Nucleus accumbens (tissue), 56 donors: ENCODE measurements at regions not wholly inside any gene's neighbourhood (a gene's known extent, or its start where the extent isn't known, plus 50 kb on each side); places are given as distances from the start of the nearest gene placed in this dataset.
"Not testable (repeated sequence)": the region's sequence is repeated elsewhere in the genome, so short reads cannot be mapped to it uniquely, and the experiment has no call there.

Experiments
- DNase-seq, 56 donors: peaks; one replicate each; lab custom pipeline; 2025; lab: John Stamatoyannopoulos, UW

DNA sequence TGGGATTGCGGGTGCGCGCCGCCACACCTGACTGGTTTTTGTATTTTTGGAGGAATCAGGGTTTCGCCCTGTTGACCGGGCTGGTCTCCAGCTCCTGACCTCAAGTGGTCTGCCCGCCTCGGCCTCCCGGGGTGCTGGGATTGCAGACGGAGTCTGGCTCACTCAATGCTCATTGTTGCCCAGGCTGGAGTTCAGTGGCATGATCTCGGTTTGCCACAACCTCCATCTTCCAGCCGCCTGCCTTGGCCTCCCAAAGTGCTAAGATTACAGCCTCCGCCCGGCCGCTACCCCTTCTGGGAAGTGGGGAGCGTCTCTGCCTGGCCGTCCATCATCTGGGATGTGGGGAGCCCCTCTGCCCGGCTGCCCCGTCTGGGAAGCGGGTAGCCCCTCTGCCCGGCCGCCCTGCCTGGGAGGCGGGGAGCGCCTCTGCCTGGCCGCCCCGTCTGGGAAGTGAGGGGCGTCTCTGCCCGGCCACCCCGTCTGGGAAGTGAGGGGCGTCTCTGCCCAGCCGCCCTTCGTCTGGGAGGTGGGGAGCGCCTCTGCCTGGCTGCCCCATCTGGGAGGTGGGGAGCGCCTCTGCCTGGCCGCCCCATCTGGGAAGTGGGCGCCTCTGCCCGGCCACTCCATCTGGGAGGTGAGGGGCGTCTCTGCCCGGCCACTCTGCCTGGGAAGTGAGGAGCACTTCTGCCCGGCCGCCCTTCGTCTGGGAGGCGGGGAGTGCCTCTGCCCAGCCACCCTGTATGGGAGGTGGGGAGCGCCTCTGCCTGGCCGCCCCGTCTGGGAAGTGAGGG lies 381.8 kb upstream of the MIS18BP1 start:
- not testable (repeated sequence) for DNase-seq

DNA sequence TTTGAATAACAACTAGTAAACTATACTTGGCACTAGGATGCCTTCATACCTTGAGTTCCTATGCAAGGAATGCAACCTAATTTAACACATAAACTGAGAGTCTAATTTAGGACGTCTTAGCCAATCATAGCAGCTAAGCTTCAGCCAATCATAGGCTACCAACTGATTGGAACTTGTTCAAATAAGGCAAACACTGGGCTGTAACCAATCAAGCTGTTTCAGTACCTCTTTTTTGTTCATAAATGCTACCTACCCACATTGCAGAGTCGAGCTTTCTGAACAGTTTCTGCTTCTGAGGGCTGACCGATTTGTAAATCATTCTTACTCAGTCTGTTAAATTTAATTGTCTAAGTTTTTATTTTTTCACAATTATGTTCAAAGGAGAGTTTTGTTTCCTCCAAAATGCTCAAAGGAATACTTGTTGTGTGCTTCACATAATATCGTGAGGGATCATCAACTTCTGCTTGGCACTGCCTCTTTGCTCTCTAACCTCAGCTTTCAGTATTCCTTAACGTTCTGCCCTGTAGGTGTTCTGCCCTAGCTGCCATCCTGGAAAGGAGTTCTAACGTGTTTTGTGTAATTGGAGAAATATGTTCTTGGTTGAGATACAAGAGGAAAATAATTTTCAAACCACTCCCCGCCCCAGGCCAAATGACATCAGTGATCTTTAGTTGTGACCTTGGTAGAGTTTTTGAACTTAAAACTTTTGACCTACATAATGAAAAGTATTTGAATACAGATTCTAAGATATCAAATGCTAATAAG lies 380.4 kb upstream of the MIS18BP1 start:
- no peak for DNase-seq

DNA sequence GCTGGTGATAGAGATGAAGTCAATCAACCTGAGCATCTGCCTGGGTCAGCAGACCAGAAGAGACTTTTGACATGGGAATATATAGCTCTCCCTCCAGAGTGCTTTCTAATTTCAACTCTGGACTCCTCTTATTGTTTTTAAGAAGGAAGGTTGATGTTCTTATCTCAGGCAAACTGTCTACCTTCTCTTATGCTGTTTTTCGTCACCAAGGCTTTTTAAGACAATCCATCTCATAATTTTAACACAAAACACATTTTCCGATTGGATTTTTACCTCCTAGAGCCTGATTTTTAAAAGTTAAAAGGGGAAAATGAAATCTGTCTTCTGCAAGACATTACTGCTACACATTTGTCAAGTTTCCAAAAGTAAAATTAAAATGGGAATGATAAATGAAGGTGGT lies 368.7 kb upstream of the MIS18BP1 start:
- no peak for DNase-seq

DNA sequence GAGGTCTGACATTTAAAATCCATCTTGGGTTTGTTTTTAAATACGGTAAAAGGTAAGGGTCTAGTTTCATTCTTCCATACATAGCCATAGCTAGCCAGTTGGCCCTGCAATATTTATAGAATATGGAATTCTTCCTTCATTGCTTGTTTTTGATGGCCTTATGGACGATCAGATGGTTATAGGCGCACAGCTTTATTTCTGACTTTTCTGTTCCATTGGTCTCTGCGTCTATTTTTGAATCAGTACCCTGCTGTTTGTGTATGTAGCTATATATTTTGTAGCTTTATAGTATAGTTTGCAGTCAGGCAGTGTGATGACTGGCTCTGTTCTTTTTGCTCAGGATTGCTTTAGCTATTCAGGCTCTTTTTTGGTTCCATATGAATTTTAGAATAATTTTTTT lies 366.8 kb upstream of the MIS18BP1 start:
- DNase-seq, result no peak

DNA sequence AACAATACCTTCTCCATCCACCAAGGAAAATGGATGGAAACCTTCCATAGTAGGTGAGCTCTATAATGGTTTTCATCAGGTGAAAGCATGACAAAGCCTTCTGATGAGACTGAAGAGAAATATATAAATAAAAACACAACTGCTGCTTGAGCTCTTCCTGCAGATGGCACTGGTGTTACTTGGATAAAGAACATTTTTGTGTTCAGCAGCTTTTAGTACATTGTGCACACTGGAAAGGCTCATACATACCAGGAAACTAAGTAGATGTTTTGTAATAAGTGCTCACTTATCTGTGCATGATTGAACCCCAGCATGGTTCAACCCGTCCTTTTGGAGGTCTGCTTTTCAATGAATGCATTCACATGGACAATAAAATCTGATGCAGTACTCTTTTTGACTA lies 357.3 kb upstream of the MIS18BP1 start:
- DNase-seq, result peak in 2 of 56 donors; percentile 1 to 2

DNA sequence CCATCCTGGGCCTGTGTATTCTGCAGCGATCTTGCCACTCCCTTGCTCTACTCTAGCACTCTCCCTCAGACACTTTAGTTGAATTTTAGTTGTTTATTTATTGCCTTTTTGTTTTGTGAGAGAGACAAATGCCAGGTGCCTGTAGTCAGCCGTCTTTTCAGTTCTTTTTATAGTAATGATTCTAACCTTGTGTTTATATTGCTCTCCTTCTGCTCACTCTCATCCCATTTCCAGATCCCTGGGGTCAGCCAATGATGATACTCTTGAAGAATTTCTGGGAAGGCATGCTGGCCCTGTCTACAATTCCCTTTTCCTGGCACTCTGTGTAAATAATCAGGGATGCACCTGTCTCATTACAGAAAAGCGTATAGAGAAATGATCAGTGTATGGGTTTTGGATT lies 334.1 kb upstream of the MIS18BP1 start:
- no peak for DNase-seq

DNA sequence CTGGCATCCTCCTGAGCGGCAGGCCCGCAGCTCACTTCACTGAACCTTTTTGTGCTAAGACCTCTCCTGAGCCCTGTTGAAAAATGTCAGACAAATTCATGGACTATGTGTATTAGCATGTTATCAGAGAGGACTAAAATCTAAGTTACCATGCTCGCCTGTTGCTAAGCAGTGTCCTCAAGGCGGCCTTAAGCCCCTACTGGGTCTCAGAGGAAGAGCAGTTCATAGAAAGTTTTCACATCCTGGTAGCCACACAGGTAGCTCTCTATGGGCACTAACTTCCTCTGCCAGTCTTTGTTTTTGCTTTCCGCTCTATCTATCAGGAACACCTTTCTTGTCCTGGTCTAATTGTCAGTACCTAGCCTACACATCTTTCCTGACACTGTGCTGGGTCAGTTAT lies 306.6 kb upstream of the MIS18BP1 start:
- no peak for DNase-seq

DNA sequence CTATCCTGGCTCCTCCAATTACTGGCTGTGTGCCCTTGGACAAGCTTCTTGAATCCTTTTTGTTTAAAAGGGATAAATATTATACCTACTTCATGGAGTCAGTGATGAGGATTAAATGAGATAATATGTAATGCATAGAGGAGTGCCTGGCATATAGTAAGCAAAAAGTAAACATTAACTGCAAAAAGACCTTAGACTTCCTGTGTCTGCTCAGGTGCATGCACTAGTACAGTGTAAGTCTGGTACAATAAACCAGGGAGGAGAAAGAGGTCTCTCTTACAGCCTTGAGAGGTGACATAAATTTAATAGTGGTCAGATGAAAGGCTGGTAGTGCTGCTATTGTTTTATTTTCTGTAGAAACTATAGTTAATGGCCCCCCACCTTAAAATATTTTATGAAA lies 305.2 kb upstream of the MIS18BP1 start:
- no peak for DNase-seq

DNA sequence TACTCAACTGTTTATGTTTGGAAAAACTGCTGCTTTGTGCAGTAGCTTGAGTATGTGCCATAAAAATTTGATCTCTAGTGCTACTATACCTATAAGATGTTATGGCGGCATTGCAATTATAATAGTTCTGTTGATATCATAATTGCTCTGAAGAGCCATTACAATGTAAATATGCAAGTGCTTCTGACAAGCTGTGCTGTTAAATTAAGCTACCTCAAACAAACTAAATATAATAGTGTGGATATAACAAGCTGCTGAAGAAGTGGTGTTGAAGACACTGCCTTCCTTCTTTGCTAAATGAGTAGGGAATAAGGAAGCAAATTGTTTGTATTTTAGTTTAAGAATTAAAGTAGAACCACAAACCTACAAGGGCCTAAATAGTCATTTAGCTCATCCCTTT lies 301.0 kb upstream of the MIS18BP1 start:
- DNase-seq, result no peak

DNA sequence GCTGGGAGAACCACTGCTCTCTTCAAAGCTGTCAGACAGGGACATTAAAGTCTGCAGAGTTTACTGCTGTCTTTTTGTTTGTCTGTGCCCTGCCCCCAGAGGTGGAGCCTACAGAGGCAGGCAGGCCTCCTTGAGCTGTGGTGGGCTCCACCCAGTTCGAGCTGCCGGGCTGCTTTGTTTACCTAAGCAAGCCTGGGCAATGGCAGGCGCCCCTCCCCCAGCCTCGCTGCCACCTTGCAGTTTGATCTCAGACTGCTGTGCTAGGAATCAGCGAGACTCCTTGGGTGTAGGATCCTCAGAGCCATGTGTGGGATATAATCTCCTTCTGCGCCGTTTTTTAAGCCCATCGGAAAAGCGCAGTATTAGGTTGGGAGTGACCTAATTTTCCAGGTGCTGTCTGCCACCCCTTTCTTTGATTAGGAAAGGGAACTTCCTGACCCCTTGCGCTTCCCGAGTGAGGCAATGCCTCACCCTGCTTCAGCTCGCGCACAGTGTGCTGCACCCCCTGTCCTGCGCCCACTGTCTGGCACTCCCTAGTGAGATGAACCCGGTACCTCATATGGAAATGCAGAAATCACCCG lies 298.3 kb upstream of the MIS18BP1 start:
- DNase-seq, result not testable (repeated sequence)

DNA sequence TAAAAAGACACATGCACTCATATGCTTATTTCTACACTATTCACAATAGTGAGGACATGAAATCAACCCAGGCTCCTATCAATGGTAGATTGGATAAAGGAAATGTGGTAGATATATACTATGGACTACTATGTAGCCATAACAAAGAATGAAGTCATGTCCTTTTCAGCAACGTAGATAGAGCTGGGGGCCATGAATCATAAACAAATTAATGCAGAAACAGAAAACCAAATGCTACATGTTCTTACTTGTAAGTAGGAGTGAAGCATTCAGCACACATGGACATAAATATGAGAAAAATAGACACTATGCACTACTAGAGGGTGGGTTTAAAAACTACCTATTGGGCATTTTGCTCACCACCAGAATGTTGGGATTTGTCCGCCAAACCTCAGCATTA lies 278.0 kb upstream of the MIS18BP1 start:
- no peak for DNase-seq

DNA sequence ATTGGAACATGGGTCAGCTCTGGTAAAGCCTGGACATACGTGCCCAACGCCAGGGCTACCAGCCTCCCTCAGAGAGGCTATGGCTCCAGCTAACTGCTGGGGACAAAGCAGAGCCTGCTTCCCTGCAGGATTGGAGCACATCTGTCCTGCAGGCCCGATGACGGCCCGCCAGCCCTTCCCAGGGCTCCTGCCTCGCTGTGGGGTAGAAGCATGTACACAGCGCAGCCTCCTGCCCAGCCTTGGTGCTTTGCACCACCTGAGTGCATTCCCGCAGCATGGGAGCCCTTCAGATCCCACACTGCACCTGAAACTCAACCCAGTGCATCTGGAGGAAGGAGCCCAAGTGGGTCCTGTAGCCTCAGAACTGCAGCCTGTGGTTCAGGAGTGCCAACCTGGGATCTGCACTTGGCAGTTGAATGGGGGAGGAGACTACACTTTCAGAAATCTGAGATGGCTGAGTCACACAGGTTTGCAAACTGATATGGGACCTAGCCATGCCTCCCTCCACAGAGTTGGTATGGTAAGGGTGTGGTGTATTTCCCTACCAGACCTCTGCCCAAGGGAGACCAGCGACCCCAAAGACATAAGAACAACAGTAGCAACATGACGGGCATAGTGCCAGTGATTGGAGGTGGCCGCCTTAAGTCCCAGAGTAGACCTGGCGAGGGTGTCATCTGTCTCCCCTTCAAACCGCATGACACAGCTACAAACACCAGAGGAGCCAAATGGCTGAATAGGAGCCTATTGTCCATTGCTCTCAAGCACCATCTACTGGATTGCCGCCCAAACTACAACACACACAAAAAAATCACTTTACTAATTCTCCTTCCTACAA lies 273.9 kb upstream of the MIS18BP1 start:
- no peak for DNase-seq

DNA sequence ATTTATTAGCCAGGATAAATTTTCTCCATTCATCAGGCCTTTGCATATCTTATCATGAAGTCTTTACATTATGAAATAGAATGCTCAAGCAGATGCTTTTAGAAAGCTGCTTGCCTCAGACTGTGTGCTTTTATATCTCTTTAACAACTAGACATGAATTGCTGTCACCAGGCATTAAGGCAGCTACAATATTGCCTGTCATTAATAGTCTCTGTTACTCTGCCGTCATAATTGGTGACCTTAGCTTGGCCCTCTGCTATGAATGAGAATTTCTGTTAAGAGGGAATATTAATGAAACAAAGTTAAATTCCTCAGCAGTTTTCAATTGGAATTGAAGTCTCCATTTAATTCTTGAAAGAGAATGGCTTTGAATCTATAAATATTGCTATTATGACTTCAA lies 266.8 kb upstream of the MIS18BP1 start:
- DNase-seq, result no peak

DNA sequence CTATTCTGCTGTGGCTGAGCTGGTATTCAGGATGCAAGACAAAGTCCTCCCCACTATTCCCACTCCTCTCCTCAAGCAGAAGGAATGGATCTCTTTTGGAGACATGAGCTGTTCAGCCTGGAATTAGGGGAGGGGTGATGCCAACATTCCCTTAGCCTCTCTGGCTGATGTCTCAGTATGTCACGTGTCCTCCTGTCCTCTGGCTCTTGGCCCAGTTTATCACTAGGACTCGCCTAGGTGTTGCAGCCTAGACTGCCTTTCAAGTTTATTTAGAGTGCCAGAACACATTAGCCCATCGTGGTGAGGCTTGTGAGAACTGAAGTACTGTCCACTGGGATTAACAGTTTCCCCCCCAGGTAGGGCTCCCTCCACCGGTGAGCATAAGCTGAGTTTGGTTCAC lies 239.9 kb upstream of the MIS18BP1 start:
- DNase-seq, result no peak

DNA sequence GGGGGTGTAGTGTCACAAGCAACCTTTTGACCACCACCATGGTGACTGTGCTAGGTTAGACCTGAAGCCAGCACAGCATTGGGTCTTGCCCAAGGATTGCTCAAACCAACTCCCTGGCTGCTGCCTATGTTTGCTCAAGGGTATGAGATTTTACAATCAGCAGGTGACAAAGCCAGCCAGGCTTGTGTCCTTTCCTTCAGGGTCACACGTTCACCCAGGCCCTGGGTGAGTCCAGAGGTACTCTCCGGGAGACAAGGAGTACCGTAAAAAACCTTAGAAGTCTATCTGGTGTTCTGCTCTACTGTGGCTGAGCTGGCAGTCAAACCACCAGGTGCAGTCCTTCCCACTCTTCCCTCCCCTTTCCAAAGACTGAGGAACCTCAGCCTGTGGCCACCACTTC lies 238.9 kb upstream of the MIS18BP1 start:
- DNase-seq, result no peak

DNA sequence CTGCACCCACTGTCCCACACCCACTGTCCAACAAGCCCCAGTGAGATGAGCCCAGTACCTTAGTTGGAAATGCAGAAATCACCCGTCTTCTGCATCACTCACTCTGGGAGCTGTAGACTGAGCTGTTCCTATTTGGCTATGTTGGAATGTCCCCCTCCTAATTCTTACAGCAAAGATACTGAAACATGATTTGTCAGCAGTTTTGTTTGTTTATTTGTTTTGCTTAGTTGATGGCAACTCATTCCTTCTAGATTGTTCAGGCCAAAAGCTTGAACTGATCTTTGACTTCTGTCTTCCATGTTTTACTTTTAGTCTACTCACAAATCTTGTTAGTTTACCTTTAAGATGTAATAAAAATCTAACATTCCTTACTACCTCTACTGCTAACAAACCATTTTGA lies 233.6 kb upstream of the MIS18BP1 start:
- no peak for DNase-seq

DNA sequence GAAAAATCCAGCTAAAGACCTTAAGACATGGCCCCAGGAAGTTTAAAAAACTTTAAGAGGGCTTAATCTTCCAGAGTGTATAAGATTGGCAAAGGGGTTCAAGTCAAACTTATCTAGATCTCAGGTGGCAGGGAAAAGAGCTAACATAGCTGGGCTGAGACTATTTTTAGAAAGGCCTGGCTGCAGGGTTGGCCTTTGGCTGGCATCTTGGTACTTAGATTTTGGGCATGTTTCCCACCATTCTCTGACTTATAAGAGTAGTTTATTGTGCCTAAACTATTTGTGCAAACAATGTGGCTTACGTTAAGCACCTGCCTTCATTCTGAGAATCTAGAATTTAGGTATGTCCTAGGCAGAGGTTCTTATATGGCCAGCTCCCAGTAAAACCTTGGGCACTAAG lies 214.0 kb upstream of the MIS18BP1 start:
- DNase-seq, result no peak

DNA sequence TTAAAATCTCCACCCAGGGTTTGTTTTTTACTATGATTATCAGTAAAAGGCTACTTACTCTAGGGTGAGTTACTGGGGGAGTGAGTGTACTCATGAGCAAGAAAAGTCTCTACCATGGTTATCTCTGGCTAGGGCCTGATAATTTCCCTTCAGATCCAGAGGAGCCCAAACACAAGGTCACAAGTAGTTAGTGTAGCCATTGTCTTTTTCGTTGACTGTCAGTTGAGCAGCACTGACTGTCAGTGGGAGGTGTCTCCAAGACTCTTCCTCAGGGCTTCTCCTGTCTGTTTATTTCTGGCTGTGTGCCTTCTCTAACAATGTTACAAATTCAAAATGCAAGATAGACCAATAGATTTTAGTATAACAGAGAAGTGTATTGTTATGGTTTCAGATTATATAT lies 181.2 kb upstream of the MIS18BP1 start:
- DNase-seq, result no peak

DNA sequence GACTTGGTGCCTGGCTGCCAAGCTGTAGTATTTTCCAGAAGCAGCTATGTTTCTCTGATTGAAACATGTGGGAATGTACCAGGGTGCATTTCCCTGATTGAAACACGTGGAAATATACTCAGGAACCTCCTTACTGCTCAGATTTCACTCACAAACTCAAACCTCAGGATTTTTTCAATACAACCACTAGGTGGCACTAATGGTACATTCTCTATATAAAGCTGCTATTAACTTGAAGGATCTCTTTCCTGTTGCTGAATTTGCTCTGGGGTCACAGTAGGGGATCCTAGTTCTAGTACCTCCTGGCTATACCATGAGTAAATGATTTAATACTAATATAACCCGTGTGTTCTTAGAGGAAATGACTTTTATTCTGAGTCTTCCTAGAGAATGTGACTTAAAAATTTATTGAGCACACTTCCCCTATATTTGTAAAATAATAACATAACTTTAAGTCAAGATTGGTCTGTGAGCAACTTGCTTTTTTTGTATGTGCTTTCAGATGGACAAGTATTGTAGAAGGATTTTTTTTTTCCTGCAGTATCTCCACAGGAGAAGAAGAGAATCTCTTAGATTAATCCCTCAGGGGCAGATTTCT lies 173.8 kb upstream of the MIS18BP1 start:
- no peak for DNase-seq

DNA sequence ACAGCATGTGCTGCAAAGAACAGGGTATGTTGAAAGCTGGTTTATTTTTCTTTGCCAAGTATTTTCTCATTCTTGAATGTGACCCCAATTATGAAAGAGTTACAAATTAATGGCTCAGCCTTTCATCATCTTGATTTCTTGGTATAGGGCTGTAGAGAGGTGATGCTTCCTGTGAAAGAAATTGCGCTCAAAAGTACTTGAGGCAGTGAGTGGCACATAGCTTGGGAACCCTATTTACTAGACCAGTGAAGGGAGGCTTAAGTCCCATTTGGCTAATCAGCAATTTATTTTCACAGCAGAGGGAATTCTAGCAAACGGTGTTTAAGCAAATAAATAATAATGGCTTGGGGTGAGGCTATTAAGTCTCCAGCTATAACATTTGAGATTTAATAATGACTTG lies 153.9 kb upstream of the MIS18BP1 start:
- DNase-seq, result no peak
